ENCODE measurements at regions not wholly inside any gene's neighbourhood (a gene's known extent, or its start where the extent isn't known, plus 50 kb on each side); places are given as distances from the start of the nearest gene placed in this dataset.

DNA sequence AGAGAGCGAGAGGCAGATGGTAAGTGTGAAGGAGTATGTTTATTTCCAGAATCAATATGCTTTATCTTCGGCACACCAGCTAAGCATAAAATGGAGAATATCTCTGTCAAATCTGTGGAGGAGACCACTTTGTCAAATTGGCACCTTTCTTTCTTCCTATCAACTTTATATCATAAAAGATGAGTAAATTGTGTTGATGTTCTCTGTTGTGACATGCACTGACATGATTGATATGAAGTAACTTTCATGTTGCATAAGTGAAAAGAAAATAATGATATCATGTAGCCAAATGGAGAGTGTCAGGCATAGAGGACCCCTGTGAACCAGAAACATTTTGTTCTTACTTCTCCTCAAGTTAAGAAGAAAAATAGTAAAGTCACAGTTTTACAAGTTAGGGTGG is 753.8 kb downstream of the ZNF385D start:
- Histone ChIP-seq H3K18ac (ENCODE audit: extremely low read depth, low read length) (no peak overlapping the region), H2AK5ac (ENCODE audit: low read depth, low read length) (no peak overlapping the region), H2BK12ac (ENCODE audit: low read depth, low read length) (no peak overlapping the region), H3K23me2 (ENCODE audit: low read depth, low read length) (no peaks in the 10 kb centered on the region), H3K4me1 (replicated peaks in 1 of 4; ENCODE audit: control insufficient read depth in 3 of 4, insufficient read depth in 4 of 4, low read length in 3 of 4) (peaks cover 0 to 3% (median 1%) of the 10 kb centered on the region in 4 experiments; a peak in 2 of 7 replicates), H3K56ac (replicated peaks; ENCODE audit: insufficient read length, low read depth, low read length) (no peak overlapping the region), H3K79me2 (ENCODE audit: control insufficient read depth in 1 of 2, insufficient read depth in 2 of 2, low read length in 2 of 2) (no peaks in the 10 kb centered on the region), H3K4ac (replicated peaks; ENCODE audit: insufficient read length, low read depth, low read length) (no peak overlapping the region), H4K20me1 (replicated peaks in 1 of 2; ENCODE audit: control insufficient read depth in 1 of 2, insufficient read depth in 2 of 2, low read length in 2 of 2) (no peaks in the 10 kb centered on the region), H2BK5ac (ENCODE audit: low read depth, low read length) (no peak overlapping the region), H3K23ac (ENCODE audit: insufficient read length) (no peak overlapping the region), H3K79me1 (ENCODE audit: low read depth, low read length) (no peaks in the 10 kb centered on the region), H3K9me3 (ENCODE audit: insufficient read depth in 2 of 2, low read depth in 1 of 2, low read length in 1 of 2) (no peaks in the 10 kb centered on the region), H2BK120ac (replicated peaks; ENCODE audit: low read depth, low read length) (no peak overlapping the region), H3K14ac (ENCODE audit: insufficient read length) (no peak overlapping the region), H3K36me3 (ENCODE audit: control insufficient read depth in 2 of 4, insufficient read depth in 4 of 4, low read length in 3 of 4) (no peaks in the 10 kb centered on the region), H4K8ac (ENCODE audit: extremely low read depth, insufficient read depth, low read length) (no peak overlapping the region), H3K27me3 (replicated peaks in 1 of 4; ENCODE audit: control insufficient read depth in 3 of 4, extremely low read depth in 1 of 4, insufficient read depth in 3 of 4, low read length in 3 of 4) (no peaks in the 10 kb centered on the region), H4K91ac (replicated peaks; ENCODE audit: insufficient read length, low read length) (no peak overlapping the region), H2AFZ (ENCODE audit: low read length) (no peak overlapping the region; the same call in 1 of the 2 replicates), H3K4me3 (ENCODE audit: extremely low read depth in 1 of 4, insufficient read depth in 2 of 4, low read depth in 3 of 4, low read length in 4 of 4) (no peak overlapping the region), H4K5ac (ENCODE audit: insufficient read length, low read depth, low read length) (no peak overlapping the region), H2BK15ac (ENCODE audit: low read length) (no peak overlapping the region), H2BK20ac (ENCODE audit: low read length) (no peak overlapping the region), H3K27ac (ENCODE audit: low read depth, low read length) (no peak overlapping the region), H3K4me2 (ENCODE audit: insufficient read depth in 1 of 2, low read depth in 2 of 2, low read length in 2 of 2) (no peak overlapping the region), H3K9ac (replicated peaks in 1 of 4; ENCODE audit: extremely low read depth in 1 of 4, low read depth in 3 of 4, low read length in 3 of 4) (no peak overlapping the region; a peak in 1 of 7 replicates)
- FAIRE-seq (no peak), DNase-seq (ENCODE audit: low read depth in 1 of 2, low spot score in 2 of 2) (no peak)
- POLR2A ChIA-PET (ENCODE audit: partially characterized antibody): no interaction called here
- WGBS, 2 experiments (ENCODE audit: extremely low coverage in 1 of 2, insufficient coverage in 1 of 2, insufficient read length in 1 of 2, insufficient replicate concordance in 2 of 2, low coverage in 1 of 2, low lambda C conversion rate in 2 of 2, missing lambda C conversion rate in 1 of 2): 90% methylated on average over 2 of the region's 2 CpGs; no CpG with 5 or more reads in 1 of the 2 experiments
- CTCF ChIA-PET (ENCODE audit: partially characterized antibody): interaction anchor here (1.8 kb wide), 1 partner anchor 19 kb away, joined by 4 read pairs; no protein-coding TSS in a partner anchor
- TF ChIP-seq TBP (IDR thresholded peaks at IDR 0.05; ENCODE audit: low read depth, low read length) (no peak), GTF2F1 (IDR thresholded peaks at IDR 0.05; ENCODE audit: borderline replicate concordance, low read depth, low read length) (no peak), EZH2 (IDR thresholded peaks at IDR 0.05; ENCODE audit: low read depth, low read length, severe bottlenecking) (no peak), MAFK (IDR thresholded peaks at IDR 0.05; ENCODE audit: low read depth, low read length) (no peak), SP4 (IDR thresholded peaks at IDR 0.05; ENCODE audit: low read length) (no peak), POU5F1 (IDR thresholded peaks at IDR 0.05; ENCODE audit: low read depth, low read length) (no peak), RFX5 (IDR thresholded peaks at IDR 0.05; ENCODE audit: borderline replicate concordance, low read depth, low read length) (no peak), CHD2 (IDR thresholded peaks at IDR 0.05; ENCODE audit: low read length) (no peak), SAP30 (IDR thresholded peaks at IDR 0.05; ENCODE audit: insufficient read depth, insufficient replicate concordance, low read length) (no peak), SIRT6 (IDR thresholded peaks at IDR 0.05; ENCODE audit: low read length) (no peak), JUND (IDR thresholded peaks at IDR 0.05; ENCODE audit: low read length) (no peak), NANOG (IDR thresholded peaks at IDR 0.05; ENCODE audit: insufficient read depth, low read depth, low read length, poor library complexity, severe bottlenecking) (no peak)
- TF ChIP-seq, protein P1, sequence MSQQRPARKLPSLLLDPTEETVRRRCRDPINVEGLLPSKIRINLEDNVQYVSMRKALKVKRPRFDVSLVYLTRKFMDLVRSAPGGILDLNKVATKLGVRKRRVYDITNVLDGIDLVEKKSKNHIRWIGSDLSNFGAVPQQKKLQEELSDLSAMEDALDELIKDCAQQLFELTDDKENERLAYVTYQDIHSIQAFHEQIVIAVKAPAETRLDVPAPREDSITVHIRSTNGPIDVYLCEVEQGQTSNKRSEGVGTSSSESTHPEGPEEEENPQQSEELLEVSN (IDR thresholded peaks at IDR 0.05): no peak
- TF ChIP-seq, protein P2, sequence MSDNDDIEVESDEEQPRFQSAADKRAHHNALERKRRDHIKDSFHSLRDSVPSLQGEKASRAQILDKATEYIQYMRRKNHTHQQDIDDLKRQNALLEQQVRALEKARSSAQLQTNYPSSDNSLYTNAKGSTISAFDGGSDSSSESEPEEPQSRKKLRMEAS (IDR thresholded peaks at IDR 0.05): no peak
